ENCODE measurements at regions not wholly inside any gene's neighbourhood (a gene's known extent, or its start where the extent isn't known, plus 50 kb on each side); places are given as distances from the start of the nearest gene placed in this dataset.

- no peaks in the 10 kb centered on the region for H3K79me2 ChIP-seq (ENCODE audit: control insufficient read depth, insufficient read depth, low read length)
- no peaks in the 10 kb centered on the region for H3K27me3 ChIP-seq (ENCODE audit: control insufficient read depth, extremely low read depth, insufficient read depth, low read length)
- DNase-seq (ENCODE audit: low read depth, low spot score) (peak; percentile 33), FAIRE-seq (peak; percentile 72)
- H2AFZ ChIP-seq (ENCODE audit: control insufficient read depth, low read length): no peak overlapping the region
- TF ChIP-seq EZH2 (IDR thresholded peaks at IDR 0.05; ENCODE audit: low read length): no peak
- TF ChIP-seq, protein P1, sequence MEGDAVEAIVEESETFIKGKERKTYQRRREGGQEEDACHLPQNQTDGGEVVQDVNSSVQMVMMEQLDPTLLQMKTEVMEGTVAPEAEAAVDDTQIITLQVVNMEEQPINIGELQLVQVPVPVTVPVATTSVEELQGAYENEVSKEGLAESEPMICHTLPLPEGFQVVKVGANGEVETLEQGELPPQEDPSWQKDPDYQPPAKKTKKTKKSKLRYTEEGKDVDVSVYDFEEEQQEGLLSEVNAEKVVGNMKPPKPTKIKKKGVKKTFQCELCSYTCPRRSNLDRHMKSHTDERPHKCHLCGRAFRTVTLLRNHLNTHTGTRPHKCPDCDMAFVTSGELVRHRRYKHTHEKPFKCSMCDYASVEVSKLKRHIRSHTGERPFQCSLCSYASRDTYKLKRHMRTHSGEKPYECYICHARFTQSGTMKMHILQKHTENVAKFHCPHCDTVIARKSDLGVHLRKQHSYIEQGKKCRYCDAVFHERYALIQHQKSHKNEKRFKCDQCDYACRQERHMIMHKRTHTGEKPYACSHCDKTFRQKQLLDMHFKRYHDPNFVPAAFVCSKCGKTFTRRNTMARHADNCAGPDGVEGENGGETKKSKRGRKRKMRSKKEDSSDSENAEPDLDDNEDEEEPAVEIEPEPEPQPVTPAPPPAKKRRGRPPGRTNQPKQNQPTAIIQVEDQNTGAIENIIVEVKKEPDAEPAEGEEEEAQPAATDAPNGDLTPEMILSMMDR (optimal IDR thresholded peaks at IDR 0.05 in 1 of 3, IDR thresholded peaks at IDR 0.05 in 1 of 3, conservative IDR thresholded peaks at IDR 0.05 in 1 of 3; ENCODE audit: extremely low read depth in 1 of 3, insufficient read depth in 2 of 3, low read length in 3 of 3): no peak
- dilution Hi-C loops (cut with MboI; ENCODE audit: extremely low pct_ligation_motif_present, low sequenced_read_pairs): no loop called here
- H4K20me1 ChIP-seq (ENCODE audit: control insufficient read depth, extremely low read depth, insufficient read depth, low read length): no peaks in the 10 kb centered on the region
- H3K4me1 ChIP-seq (ENCODE audit: control insufficient read depth, extremely low read depth, insufficient read depth, low read length): peaks cover 6% of the 10 kb centered on the region
- no peak overlapping the region for H3K9ac ChIP-seq (ENCODE audit: control insufficient read depth, extremely low read depth, insufficient read depth, low read length)
- no peak overlapping the region for H3K27ac ChIP-seq (ENCODE audit: control insufficient read depth, insufficient read depth, low read length)
- H3K4me2 ChIP-seq (ENCODE audit: control insufficient read depth, extremely low read depth, insufficient read depth, low read depth, low read length): peak overlapping the region; percentile 27
- no peaks in the 10 kb centered on the region for H3K9me3 ChIP-seq (ENCODE audit: control insufficient read depth, low read depth, low read length)
- no peaks in the 10 kb centered on the region for H3K36me3 ChIP-seq (ENCODE audit: control insufficient read depth in 2 of 2, extremely low read depth in 1 of 2, insufficient read depth in 2 of 2, low read length in 2 of 2)
- no peak overlapping the region for H3K4me3 ChIP-seq (ENCODE audit: control insufficient read depth in 2 of 3, extremely low read depth in 1 of 3, insufficient read depth in 2 of 3, low read depth in 1 of 3, low read length in 3 of 3)
- no peaks in the 10 kb centered on the region for H3K9me1 ChIP-seq (ENCODE audit: control insufficient read depth, extremely low read depth, insufficient read depth, low read length)
Observed at GRCh38 chr3:144085964-144086363, 114.3 kb downstream of the DIPK2A start.

DNA sequence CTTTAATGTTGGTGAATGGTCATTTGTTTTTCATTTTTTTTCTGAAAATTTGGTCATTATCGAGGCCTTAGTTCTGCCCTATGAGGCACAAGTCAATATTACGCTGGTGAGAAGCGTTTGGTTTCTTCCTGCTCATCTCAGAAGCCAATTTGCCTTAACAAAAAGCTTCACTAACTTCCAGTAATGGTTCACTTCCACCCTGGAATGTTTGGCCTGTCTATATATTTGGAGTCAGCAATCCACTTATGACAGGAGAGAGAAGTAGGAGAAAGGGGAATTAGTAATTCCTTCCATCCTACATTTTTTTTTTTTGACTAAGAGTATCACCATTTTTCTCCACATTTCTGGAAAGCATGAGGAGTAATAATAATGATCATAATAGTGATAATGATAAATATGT, 124.4 kb downstream of the DIPK2A start:
- Histone ChIP-seq H3K36me3 (ENCODE audit: control insufficient read depth in 2 of 2, extremely low read depth in 1 of 2, insufficient read depth in 2 of 2, low read length in 2 of 2) (no peaks in the 10 kb centered on the region), H3K4me1 (ENCODE audit: control insufficient read depth, extremely low read depth, insufficient read depth, low read length) (no peaks in the 10 kb centered on the region), H3K27ac (ENCODE audit: control insufficient read depth, insufficient read depth, low read length) (no peak overlapping the region), H4K20me1 (ENCODE audit: control insufficient read depth, extremely low read depth, insufficient read depth, low read length) (no peaks in the 10 kb centered on the region), H3K4me2 (ENCODE audit: control insufficient read depth, extremely low read depth, insufficient read depth, low read depth, low read length) (no peak overlapping the region), H3K9ac (ENCODE audit: control insufficient read depth, extremely low read depth, insufficient read depth, low read length) (no peak overlapping the region), H3K9me1 (ENCODE audit: control insufficient read depth, extremely low read depth, insufficient read depth, low read length) (no peaks in the 10 kb centered on the region), H3K9me3 (ENCODE audit: control insufficient read depth, low read depth, low read length) (peaks cover 4% of the 10 kb centered on the region), H3K79me2 (ENCODE audit: control insufficient read depth, insufficient read depth, low read length) (no peaks in the 10 kb centered on the region), H3K27me3 (ENCODE audit: control insufficient read depth, extremely low read depth, insufficient read depth, low read length) (no peaks in the 10 kb centered on the region), H3K4me3 (ENCODE audit: control insufficient read depth in 2 of 3, extremely low read depth in 1 of 3, insufficient read depth in 2 of 3, low read depth in 1 of 3, low read length in 3 of 3) (no peak overlapping the region), H2AFZ (ENCODE audit: control insufficient read depth, low read length) (no peak overlapping the region)
- DNase-seq (ENCODE audit: low read depth, low spot score): no peak
- TF ChIP-seq EZH2 (IDR thresholded peaks at IDR 0.05; ENCODE audit: low read length): no peak
- dilution Hi-C loops (cut with MboI; ENCODE audit: extremely low pct_ligation_motif_present, low sequenced_read_pairs): no loop called here
- FAIRE-seq: no peak

- H3K27ac ChIP-seq (ENCODE audit: control insufficient read depth, insufficient read depth, low read length): no peak overlapping the region
- no peaks in the 10 kb centered on the region for H3K27me3 ChIP-seq (ENCODE audit: control insufficient read depth, extremely low read depth, insufficient read depth, low read length)
- H3K36me3 ChIP-seq (ENCODE audit: control insufficient read depth in 2 of 2, extremely low read depth in 1 of 2, insufficient read depth in 2 of 2, low read length in 2 of 2): no peaks in the 10 kb centered on the region
- H2AFZ ChIP-seq (ENCODE audit: control insufficient read depth, low read length): no peak overlapping the region
- no peaks in the 10 kb centered on the region for H3K79me2 ChIP-seq (ENCODE audit: control insufficient read depth, insufficient read depth, low read length)
- H3K9ac ChIP-seq (ENCODE audit: control insufficient read depth, extremely low read depth, insufficient read depth, low read length): no peak overlapping the region
- dilution Hi-C loops (cut with MboI; ENCODE audit: extremely low pct_ligation_motif_present, low sequenced_read_pairs): no loop called here
- H3K9me1 ChIP-seq (ENCODE audit: control insufficient read depth, extremely low read depth, insufficient read depth, low read length): no peaks in the 10 kb centered on the region
- H3K9me3 ChIP-seq (ENCODE audit: control insufficient read depth, low read depth, low read length): peaks cover 4% of the 10 kb centered on the region
- DNase-seq (ENCODE audit: low read depth, low spot score) (no peak), FAIRE-seq (no peak)
- H3K4me1 ChIP-seq (ENCODE audit: control insufficient read depth, extremely low read depth, insufficient read depth, low read length): no peaks in the 10 kb centered on the region
- no peaks in the 10 kb centered on the region for H4K20me1 ChIP-seq (ENCODE audit: control insufficient read depth, extremely low read depth, insufficient read depth, low read length)
- no peak for TF ChIP-seq EZH2 (IDR thresholded peaks at IDR 0.05; ENCODE audit: low read length)
- TF ChIP-seq, protein P1 (optimal IDR thresholded peaks at IDR 0.05 in 1 of 3, IDR thresholded peaks at IDR 0.05 in 1 of 3, conservative IDR thresholded peaks at IDR 0.05 in 1 of 3; ENCODE audit: extremely low read depth in 1 of 3, insufficient read depth in 2 of 3, low read length in 3 of 3): no peak
- no peak overlapping the region for H3K4me3 ChIP-seq (ENCODE audit: control insufficient read depth in 2 of 3, extremely low read depth in 1 of 3, insufficient read depth in 2 of 3, low read depth in 1 of 3, low read length in 3 of 3)
- H3K4me2 ChIP-seq (ENCODE audit: control insufficient read depth, extremely low read depth, insufficient read depth, low read depth, low read length): no peak overlapping the region
Observed at GRCh38 chr3:144097163-144097562, 125.5 kb downstream of the DIPK2A start.
